SJSA1 (cell line): ENCODE measurements at regions not wholly inside any gene's neighbourhood (a gene's known extent, or its start where the extent isn't known, plus 50 kb on each side); places are given as distances from the start of the nearest gene placed in this dataset.

Experiments used
- DNase-seq, 2 experiments: peaks; one replicate each; pipeline ENCODE4 v3.0.0-alpha.2; 2015 to 2020; ENCODE audit warnings: low spot score in 2 of 2, low read depth in 1 of 2
- H3K27ac ChIP-seq: fragments of 250-450 bp; sonication (Bioruptor Pico); 2 replicates; pipeline ENCODE4 v1.5.1; 2020; ENCODE audit warnings: mild to moderate bottlenecking, moderate library complexity
- H3K27me3 ChIP-seq: fragments of 250-450 bp; sonication (Bioruptor Pico); replicated peaks from 2 replicates; pipeline ENCODE4 v1.5.1; 2020; ENCODE audit warnings: mild to moderate bottlenecking, moderate library complexity
- H3K36me3 ChIP-seq: fragments of 250-450 bp; sonication (Bioruptor Pico); 2 replicates; pipeline ENCODE4 v1.5.1; 2020; ENCODE audit warnings: mild to moderate bottlenecking
- H3K4me1 ChIP-seq: fragments of 250-450 bp; sonication (Bioruptor Pico); replicated peaks from 2 replicates; pipeline ENCODE4 v1.6.1; 2021; ENCODE audit warnings: mild to moderate bottlenecking
- H3K4me3 ChIP-seq: fragments of 250-450 bp; sonication (Bioruptor Pico); 2 replicates; pipeline ENCODE4 v1.5.1; 2020; ENCODE audit warnings: mild to moderate bottlenecking
- H3K9me3 ChIP-seq: fragments of 250-450 bp; sonication (Bioruptor Pico); replicated peaks from 2 replicates; pipeline ENCODE4 v1.5.1; 2020; ENCODE audit warnings: mild to moderate bottlenecking

DNA sequence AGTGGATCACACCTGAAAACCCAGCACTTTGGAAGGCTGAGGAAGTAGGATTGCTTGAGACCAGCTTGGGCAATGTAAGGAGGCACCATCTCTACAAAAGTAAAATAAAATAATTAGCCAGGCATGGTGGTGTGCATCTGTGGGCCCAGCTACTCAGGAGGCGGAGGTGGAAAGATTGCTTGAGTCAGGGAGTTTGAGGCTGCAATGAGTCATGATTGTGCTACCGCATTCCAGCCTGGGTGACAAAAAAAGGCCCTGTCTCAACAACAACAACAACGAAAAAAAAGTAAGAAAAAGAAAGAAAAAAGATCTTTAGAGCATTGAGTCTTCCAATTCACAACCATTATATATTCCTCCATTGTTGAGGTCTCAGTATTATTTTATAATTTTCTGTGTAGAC lies 192.4 kb upstream of the DPH6 start:
- Histone ChIP-seq H3K4me1 (peaks cover 12% of the 10 kb centered on the region), H3K9me3 (no peaks in the 10 kb centered on the region), H3K36me3 (no peaks in the 10 kb centered on the region), H3K27ac (no peak overlapping the region), H3K27me3 (no peaks in the 10 kb centered on the region), H3K4me3 (no peak overlapping the region)
- DNase-seq = peak; percentile 42 to 62

DNA sequence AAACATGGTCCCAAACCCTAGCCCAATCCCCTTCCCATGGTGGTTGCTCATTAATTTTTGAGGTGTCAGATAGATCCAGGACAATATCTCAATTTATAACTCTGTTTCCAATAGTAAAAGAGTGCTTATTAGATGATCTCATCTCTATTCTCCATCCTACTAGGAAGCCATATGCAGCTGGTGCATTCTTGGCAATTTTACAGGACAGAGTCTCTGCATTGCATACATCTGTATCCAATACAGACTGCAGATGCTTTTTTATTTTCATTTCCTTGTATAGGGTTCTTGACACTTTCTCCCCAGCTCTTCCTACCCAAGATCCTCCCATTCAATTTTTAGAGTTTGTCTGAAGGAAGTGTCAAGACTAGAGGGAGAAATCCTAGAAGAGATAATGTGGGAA lies 194.8 kb upstream of the DPH6 start:
- no peak overlapping the region for H3K27ac ChIP-seq
- no peaks in the 10 kb centered on the region for H3K36me3 ChIP-seq
- peaks cover 12% of the 10 kb centered on the region for H3K4me1 ChIP-seq
- H3K9me3 ChIP-seq = no peaks in the 10 kb centered on the region
- no peak overlapping the region for H3K4me3 ChIP-seq
- DNase-seq = no peak
- no peaks in the 10 kb centered on the region for H3K27me3 ChIP-seq

DNA sequence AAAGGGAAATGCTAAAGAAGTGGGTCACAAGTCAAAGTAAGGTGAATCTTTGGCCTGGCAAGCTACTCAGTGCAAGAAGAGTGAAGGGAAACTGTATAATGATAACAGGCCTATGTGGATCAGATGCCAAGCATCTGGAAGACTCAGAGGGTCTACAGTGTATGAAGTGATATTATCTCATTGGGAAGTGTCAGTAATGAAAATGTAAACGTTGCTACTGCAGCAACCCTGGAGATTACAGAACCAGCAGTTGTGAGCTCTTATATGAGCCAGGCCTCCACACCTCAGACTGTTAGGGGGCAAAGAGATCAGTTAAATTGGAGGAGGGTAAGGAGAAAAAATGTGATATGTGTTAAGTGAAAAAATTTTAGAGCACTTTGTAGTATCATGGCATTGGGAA lies 195.4 kb upstream of the DPH6 start:
- H3K27ac ChIP-seq = no peak overlapping the region
- no peak for DNase-seq

DNA sequence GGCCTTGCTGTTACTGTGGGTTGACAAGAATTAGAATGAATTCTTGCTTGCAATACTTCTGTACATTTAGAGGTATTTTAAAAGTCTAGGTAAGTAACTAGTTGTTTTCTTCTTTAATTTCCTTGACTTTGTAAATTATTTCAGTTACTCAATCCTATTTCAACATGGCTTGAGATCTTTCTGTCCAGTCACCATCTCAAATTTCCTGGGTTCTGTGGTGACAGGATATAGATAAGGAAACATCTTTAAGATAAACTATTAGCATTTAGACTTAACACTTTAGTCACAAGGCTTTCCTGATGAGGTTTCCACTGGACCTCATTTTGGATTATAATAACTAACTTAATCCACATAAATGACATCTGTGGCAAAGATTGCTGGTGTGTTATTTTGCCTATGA lies 195.9 kb upstream of the DPH6 start:
- peaks cover 12% of the 10 kb centered on the region for H3K4me1 ChIP-seq
- no peak for DNase-seq
- no peaks in the 10 kb centered on the region for H3K9me3 ChIP-seq
- no peak overlapping the region for H3K4me3 ChIP-seq
- no peaks in the 10 kb centered on the region for H3K36me3 ChIP-seq
- H3K27ac ChIP-seq = no peak overlapping the region
- no peaks in the 10 kb centered on the region for H3K27me3 ChIP-seq

More for the DNA sequence above, 195.4 kb upstream of the DPH6 start:
- Histone ChIP-seq H3K4me1 (peaks cover 12% of the 10 kb centered on the region), H3K36me3 (no peaks in the 10 kb centered on the region), H3K4me3 (no peak overlapping the region), H3K27me3 (no peaks in the 10 kb centered on the region), H3K9me3 (no peaks in the 10 kb centered on the region)

DNA sequence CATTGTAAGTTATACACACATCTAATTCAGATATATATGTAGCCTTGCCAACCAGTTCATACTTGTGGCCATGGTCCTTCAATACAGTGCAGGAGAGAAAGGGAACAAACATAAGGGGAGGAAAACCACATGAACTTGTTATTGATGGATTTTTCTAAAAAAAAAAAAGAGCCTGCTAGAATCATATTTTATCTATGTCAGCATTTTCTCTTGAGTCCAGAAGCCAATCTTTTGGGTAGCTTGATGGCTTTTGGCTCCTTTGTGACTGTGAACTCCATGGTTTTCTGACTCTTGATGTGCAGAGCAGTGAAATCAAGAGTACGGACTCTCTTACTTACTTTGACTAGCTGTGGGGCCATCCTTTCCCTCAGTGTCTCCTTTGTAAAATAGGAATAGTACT lies 197.4 kb upstream of the DPH6 start:
- DNase-seq = no peak
- Histone ChIP-seq H3K4me3 (no peak overlapping the region), H3K9me3 (no peaks in the 10 kb centered on the region), H3K4me1 (peaks cover 6% of the 10 kb centered on the region), H3K36me3 (no peaks in the 10 kb centered on the region), H3K27ac (no peak overlapping the region), H3K27me3 (no peaks in the 10 kb centered on the region)

DNA sequence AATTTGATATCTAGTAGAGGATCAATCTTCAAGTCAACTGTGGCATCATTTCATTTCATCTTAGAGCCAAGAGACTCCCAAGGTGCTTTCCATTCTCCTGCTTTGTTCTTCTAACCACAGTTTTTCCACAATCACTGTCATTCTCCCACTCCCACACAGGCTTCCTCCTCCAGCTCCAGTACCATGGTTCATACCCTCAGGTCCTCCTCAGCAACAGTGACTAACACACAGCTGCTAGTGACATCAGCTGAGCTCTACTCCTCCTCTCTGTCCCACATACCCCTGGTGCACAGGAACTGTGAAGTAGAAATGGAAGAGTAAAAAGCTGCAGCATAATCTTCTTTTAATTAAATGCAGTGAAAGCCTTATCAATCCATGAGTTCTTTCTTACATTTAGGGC lies 200.2 kb upstream of the DPH6 start:
- no peaks in the 10 kb centered on the region for H3K9me3 ChIP-seq
- H3K4me3 ChIP-seq = no peak overlapping the region
- H3K27ac ChIP-seq = no peak overlapping the region
- no peaks in the 10 kb centered on the region for H3K4me1 ChIP-seq
- H3K36me3 ChIP-seq = no peaks in the 10 kb centered on the region
- DNase-seq = no peak
- no peaks in the 10 kb centered on the region for H3K27me3 ChIP-seq

DNA sequence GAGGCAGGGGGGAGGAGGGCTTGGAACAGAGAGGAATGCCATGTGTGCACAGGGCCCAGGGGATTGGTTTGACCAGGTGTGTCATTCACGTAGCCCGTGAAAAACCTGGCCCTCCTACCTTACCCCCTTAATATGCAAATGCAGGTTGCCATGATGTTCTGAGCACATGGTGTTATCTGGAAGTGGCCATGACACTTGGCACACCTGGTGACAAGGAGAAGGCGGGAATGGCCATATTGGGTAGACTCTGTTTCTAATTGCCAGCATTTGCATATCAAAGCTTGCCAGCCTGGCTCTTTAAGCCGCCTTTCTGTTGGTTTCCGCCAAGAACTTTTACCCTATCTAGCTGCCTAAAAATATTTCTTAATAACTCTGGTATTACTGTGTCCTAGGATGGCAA lies 202.1 kb upstream of the DPH6 start:
- no peaks in the 10 kb centered on the region for H3K36me3 ChIP-seq
- no peak for DNase-seq
- no peaks in the 10 kb centered on the region for H3K4me1 ChIP-seq
- H3K27me3 ChIP-seq = no peaks in the 10 kb centered on the region
- no peak overlapping the region for H3K4me3 ChIP-seq
- H3K27ac ChIP-seq = no peak overlapping the region
- H3K9me3 ChIP-seq = no peaks in the 10 kb centered on the region

DNA sequence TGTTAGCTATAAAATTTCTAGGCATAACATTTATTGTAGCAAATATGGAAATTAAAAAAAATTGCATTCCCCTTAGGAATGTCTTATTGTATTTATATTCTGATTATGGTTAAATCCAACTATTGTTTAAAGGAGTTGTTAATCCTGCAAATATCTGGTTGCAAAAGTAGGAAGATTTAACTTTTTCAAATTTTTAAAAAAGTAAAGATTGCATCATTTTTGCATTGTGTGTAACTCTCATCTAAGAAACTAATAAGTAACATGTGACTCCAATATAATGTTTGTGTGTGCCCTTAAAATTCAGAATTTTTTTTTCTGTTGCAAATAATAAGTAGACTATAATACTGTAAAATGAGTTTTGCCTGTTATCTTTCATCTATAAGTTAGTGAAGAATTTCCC lies 204.1 kb upstream of the DPH6 start:
- Histone ChIP-seq H3K36me3 (no peaks in the 10 kb centered on the region), H3K4me3 (no peak overlapping the region), H3K9me3 (no peaks in the 10 kb centered on the region), H3K27ac (no peak overlapping the region), H3K4me1 (no peaks in the 10 kb centered on the region), H3K27me3 (no peaks in the 10 kb centered on the region)
- no peak for DNase-seq

DNA sequence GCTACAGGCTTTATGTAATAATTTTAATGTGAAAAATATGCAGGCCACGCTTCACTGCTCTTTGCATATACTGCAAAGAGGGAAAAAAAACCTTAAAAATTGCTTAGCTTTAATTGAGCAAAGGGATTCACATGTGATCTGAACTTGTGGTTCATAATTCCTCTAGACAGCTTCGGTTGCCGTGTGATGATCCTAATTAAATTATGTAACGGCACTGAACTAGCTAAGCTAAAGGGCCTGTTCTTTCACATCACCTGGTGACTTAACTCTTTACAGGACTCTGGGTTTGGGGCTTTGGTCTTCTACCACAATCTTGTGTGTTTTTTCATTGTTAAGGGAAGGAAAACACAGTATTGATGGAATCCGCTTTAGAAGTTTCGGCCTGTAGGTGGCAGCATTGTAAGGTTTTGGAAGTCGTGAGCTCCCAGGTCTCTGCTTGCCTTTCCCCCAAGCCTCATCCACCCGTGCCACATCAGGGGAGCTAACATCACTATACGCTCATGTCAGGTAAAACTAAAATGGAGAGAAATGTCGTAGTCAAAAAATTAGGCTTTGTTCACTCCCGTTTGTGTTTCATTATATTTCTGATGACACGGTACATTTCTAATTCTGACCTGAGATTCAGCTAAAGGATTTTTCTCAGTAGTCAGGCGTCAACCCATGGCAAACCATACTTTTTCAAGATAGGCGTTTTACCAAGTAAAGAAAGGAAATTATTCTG lies 205.6 kb upstream of the DPH6 start:
- Histone ChIP-seq H3K9me3 (no peaks in the 10 kb centered on the region), H3K4me1 (no peaks in the 10 kb centered on the region), H3K27me3 (no peaks in the 10 kb centered on the region), H3K27ac (no peak overlapping the region), H3K36me3 (no peaks in the 10 kb centered on the region), H3K4me3 (no peak overlapping the region)
- peak; percentile 34 to 64 for DNase-seq

DNA sequence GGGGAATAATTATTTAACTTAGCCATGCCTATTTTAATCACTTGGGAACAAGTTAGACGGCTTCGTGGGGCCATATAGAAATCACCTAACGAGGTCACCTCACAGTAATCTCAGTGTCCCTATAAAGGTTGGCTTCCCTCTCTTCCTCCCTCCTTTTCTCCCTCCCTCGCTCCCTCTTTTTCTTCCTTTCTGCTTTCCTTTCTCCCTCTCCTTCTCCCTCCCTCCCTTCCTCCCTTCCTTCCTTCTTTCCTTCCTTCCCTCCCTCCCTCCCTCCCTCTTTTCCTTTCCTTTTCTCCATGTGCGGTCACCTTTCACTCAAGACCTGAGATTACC lies 206.1 kb upstream of the DPH6 start:
- DNase-seq = no peak

DNA sequence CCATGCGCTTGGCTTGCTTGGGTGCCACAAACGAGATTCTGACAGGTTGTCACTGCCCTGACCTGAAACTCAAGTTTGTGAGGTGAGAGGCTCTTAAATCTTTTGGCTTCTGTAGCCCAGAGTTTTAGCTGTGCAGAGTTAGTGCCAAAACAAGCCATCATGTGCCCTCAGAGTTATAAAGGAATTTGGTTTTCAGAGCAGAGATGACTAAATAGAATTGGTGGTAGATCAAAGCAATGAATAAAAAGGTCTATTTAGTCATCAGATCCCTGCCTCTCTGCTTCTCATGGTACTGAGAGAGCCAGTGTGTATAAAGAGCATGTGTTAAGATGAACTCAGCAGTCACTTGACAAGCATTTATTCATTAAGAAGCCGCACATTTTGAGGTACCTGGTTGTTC lies 207.5 kb upstream of the DPH6 start:
- no peaks in the 10 kb centered on the region for H3K4me1 ChIP-seq
- DNase-seq = no peak

More for the DNA sequence above, 206.1 kb upstream of the DPH6 start:
- Histone ChIP-seq H3K9me3 (no peaks in the 10 kb centered on the region), H3K27ac (no peak overlapping the region), H3K4me1 (no peaks in the 10 kb centered on the region), H3K36me3 (no peaks in the 10 kb centered on the region), H3K27me3 (0 out of 2 replicates have a peak, but pooled peaks cover 1% of the 10 kb centered on the region), H3K4me3 (no peak overlapping the region)

DNA sequence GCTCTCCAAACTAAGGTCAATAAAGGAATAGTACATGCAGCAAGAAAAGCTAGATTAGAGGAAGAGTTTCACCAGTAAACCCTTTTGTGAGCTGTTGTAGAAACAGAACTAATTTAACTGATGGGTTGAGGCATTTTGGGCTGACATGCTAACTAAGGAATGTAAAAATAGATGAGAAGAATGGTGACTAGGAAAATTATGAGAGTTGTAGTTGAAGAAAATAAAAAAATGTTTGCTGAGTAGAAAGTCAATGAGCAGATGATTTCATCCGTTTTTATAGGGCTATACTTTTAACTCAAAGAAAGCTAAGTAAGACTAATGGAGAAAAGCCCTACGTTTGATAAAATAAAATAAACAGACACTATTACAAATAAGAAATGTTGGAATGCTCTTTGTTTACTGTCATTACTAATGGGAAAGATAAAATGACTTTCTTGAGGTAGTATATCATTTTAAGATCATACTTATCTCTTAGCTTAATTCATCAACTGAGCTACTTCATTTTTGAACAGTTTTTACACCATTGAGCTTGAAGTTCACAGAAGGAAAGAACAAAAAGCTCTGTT lies 209.4 kb upstream of the DPH6 start:
- Histone ChIP-seq H3K36me3 (no peaks in the 10 kb centered on the region), H3K27me3 (0 out of 2 replicates have a peak, but pooled peaks cover 5% of the 10 kb centered on the region), H3K9me3 (no peaks in the 10 kb centered on the region), H3K4me1 (no peaks in the 10 kb centered on the region), H3K27ac (no peak overlapping the region), H3K4me3 (no peak overlapping the region)
- DNase-seq = no peak

More for the DNA sequence above, 207.5 kb upstream of the DPH6 start:
- H3K27me3 ChIP-seq = 0 out of 2 replicates have a peak, but pooled peaks cover 5% of the 10 kb centered on the region
- H3K9me3 ChIP-seq = no peaks in the 10 kb centered on the region
- H3K36me3 ChIP-seq = no peaks in the 10 kb centered on the region
- no peak overlapping the region for H3K4me3 ChIP-seq
- H3K27ac ChIP-seq = no peak overlapping the region

DNA sequence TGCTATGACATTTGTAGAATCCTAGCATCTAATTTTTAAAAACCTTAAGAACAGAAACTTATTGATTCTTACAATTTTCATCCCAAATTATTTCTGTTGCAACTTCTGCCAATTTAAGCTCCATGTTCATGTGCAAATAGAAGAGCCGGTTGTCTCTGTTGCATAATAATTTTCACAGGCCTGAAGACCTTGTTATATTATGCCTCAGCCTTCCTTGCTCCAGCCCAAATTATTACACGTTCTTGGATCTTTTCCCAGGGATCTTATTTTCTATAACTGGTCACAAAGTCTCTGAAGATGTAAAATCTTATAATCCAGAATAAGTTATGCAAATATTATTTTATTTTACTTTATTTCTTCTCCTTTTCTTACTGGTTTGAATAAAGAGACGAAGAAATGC lies 210.7 kb upstream of the DPH6 start:
- H3K9me3 ChIP-seq = no peaks in the 10 kb centered on the region
- 0 out of 2 replicates have a peak, but pooled peaks cover 5% of the 10 kb centered on the region for H3K27me3 ChIP-seq
- no peak overlapping the region for H3K27ac ChIP-seq
- no peaks in the 10 kb centered on the region for H3K4me1 ChIP-seq
- no peak for DNase-seq
- H3K4me3 ChIP-seq = no peak overlapping the region
- H3K36me3 ChIP-seq = no peaks in the 10 kb centered on the region

DNA sequence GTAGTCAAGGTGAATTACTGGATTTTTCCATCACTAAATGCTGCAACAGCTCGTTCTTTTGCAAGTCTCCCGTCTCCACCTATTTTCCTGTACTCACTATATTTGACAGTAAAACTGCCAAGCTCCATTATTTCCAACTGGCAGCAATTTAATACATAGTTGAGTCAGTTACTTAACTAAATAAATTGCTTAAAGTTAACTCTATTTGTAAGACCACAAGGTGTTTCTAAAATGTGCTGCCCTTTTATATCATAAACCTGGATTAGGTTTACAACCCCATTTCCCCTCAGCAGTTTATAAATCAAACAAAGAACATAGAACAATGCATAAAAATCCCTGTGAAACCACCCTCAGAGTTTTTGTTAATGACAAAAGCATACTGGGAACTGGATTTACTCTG lies 211.4 kb upstream of the DPH6 start:
- H3K9me3 ChIP-seq = no peaks in the 10 kb centered on the region
- H3K36me3 ChIP-seq = no peaks in the 10 kb centered on the region
- no peak overlapping the region for H3K27ac ChIP-seq
- no peaks in the 10 kb centered on the region for H3K4me1 ChIP-seq
- H3K27me3 ChIP-seq = 0 out of 2 replicates have a peak, but pooled peaks cover 5% of the 10 kb centered on the region
- DNase-seq = no peak
- no peak overlapping the region for H3K4me3 ChIP-seq

DNA sequence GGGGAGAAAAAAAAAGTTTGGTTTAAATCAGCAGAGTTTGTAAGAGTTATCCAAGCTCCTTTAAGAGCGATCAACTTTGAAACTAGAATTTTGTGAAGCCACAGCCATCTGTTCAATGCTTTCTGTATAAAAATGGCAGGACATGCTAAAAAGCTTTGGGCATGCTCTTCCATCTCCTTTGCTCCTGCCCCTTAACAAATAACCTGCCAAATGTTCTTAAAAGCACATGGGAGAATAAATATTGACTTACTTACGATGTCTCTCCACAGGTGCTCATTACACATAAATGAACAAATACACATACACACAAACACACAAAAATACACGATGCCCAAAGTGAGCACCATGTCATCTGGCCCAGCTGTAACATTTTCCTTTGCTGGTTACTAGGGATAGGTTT lies 211.8 kb upstream of the DPH6 start:
- DNase-seq = no peak
- Histone ChIP-seq H3K27ac (no peak overlapping the region), H3K4me1 (no peaks in the 10 kb centered on the region), H3K4me3 (no peak overlapping the region), H3K9me3 (no peaks in the 10 kb centered on the region), H3K36me3 (no peaks in the 10 kb centered on the region), H3K27me3 (0 out of 2 replicates have a peak, but pooled peaks cover 5% of the 10 kb centered on the region)
